ENCODE measurements at regions not wholly inside any gene's neighbourhood (a gene's known extent, or its start where the extent isn't known, plus 50 kb on each side); places are given as distances from the start of the nearest gene placed in this dataset.

DNA sequence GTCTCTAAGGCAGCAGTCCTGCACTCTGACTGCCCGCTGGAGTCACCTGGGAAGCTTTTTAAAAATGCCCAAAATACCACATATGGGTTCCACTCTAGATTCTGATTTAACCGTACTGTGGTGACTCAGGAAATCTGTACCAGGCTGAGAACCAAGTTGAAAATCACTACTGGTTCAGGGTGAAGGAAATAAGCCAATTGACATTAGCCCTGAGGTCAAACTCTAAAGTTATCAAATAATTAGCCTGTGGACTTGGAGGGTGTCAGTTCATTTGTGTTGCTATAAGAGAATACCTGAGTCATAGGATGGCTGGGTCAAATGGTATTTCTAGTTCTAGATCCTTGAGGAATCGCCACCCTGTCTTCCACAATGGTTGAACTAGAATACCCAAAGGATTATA, 321.7 kb upstream of the ROPN1 start:
- TF ChIP-seq, protein P1, sequence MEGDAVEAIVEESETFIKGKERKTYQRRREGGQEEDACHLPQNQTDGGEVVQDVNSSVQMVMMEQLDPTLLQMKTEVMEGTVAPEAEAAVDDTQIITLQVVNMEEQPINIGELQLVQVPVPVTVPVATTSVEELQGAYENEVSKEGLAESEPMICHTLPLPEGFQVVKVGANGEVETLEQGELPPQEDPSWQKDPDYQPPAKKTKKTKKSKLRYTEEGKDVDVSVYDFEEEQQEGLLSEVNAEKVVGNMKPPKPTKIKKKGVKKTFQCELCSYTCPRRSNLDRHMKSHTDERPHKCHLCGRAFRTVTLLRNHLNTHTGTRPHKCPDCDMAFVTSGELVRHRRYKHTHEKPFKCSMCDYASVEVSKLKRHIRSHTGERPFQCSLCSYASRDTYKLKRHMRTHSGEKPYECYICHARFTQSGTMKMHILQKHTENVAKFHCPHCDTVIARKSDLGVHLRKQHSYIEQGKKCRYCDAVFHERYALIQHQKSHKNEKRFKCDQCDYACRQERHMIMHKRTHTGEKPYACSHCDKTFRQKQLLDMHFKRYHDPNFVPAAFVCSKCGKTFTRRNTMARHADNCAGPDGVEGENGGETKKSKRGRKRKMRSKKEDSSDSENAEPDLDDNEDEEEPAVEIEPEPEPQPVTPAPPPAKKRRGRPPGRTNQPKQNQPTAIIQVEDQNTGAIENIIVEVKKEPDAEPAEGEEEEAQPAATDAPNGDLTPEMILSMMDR (conservative IDR thresholded peaks at IDR 0.05) = no peak
- TF ChIP-seq EZH2 (IDR thresholded peaks at IDR 0.05; ENCODE audit: low read depth) = no peak
